SK-N-SH (cell line): ENCODE measurements at regions not wholly inside any gene's neighbourhood (a gene's known extent, or its start where the extent isn't known, plus 50 kb on each side); places are given as distances from the start of the nearest gene placed in this dataset.

Experiments used
- CTCF ChIA-PET: fragments of 300-600, 350-600 bp; formaldehyde crosslinking; extraction: SDS; loops from one replicate; lab custom pipeline; 2021; lab: Yijun Ruan, JAX
- POLR2A ChIA-PET: fragments of 350-600 bp; sonication (Branson Sonifier 250); formaldehyde crosslinking; extraction: SDS; loops from one replicate; lab custom pipeline; 2020; ENCODE audit warnings: antibody characterized with exemption, inconsistent platforms; lab: Yijun Ruan, JAX
- DNase-seq: peaks from one replicate; pipeline ENCODE4 v3.0.0; 2012
- H2AFZ ChIP-seq: fragments of 200-600 bp; sonication (generic); 2 replicates; pipeline ENCODE4 v1.8.1; 2016; ENCODE audit warnings: antibody characterized with exemption, mild to moderate bottlenecking, low read depth
- H3F3A ChIP-seq: fragments of 200-600 bp; sonication (generic); replicated peaks from 2 replicates; pipeline ENCODE3; 2016; ENCODE audit warnings: antibody characterized with exemption, mild to moderate bottlenecking; ENCODE audit not compliant: insufficient read depth
- H3K27ac ChIP-seq, 2 experiments: fragments of 200-500 bp in 1 of 2; fragments of 200-600 bp in 1 of 2; sonication (Bioruptor generic) in 1 of 2; sonication (generic), shearing (Covaris generic) in 1 of 2; 2 replicates each; pipeline versions ENCODE4 v1.5.1 to v1.6.1; 2014 to 2016; ENCODE audit warnings: low read depth in 2 of 2, inconsistent platforms in 1 of 2, low read length in 1 of 2, mild to moderate bottlenecking in 1 of 2, mixed read lengths in 1 of 2
- H3K27me3 ChIP-seq: fragments of 200-600 bp; sonication (generic), shearing (Covaris generic); 2 replicates; pipeline ENCODE4 v1.6.1; 2016; ENCODE audit warnings: mixed run types; ENCODE audit not compliant: insufficient read depth
- H3K36me3 ChIP-seq, 2 experiments: fragments of 200-500 bp in 1 of 2; fragments of 200-600 bp in 1 of 2; sonication (Bioruptor generic) in 1 of 2; sonication (generic) in 1 of 2; replicated peaks in 1 of 2; 2 replicates each; pipeline versions ENCODE3 to v1.5.1; 2014 to 2016; ENCODE audit warnings: low read length in 1 of 2, mild to moderate bottlenecking in 1 of 2; ENCODE audit not compliant: insufficient read depth in 2 of 2, control insufficient read depth in 1 of 2
- H3K4me1 ChIP-seq, 2 experiments: fragments of 200-500 bp in 1 of 2; fragments of 200-600 bp in 1 of 2; sonication (Bioruptor generic) in 1 of 2; sonication (generic), shearing (Covaris generic) in 1 of 2; 2 replicates each; pipeline versions ENCODE4 v1.5.1 to v1.6.1; 2014 to 2016; ENCODE audit warnings: low read depth in 1 of 2, low read length in 1 of 2, mixed run types in 1 of 2; ENCODE audit not compliant: insufficient read depth in 2 of 2, control insufficient read depth in 1 of 2
- H3K4me2 ChIP-seq: fragments of 200-600 bp; sonication (generic), shearing (Covaris generic); 2 replicates; pipeline ENCODE4 v1.6.1; 2017; ENCODE audit warnings: mixed run types
- H3K4me3 ChIP-seq, 2 experiments: fragments of 200-500 bp in 1 of 2; fragments of 200-600 bp in 1 of 2; sonication (Bioruptor generic) in 1 of 2; sonication (generic), shearing (Covaris generic) in 1 of 2; 2 replicates each; pipeline versions ENCODE4 v1.5.1 to v1.8.1; 2014 to 2016; ENCODE audit warnings: low read depth in 2 of 2, inconsistent platforms in 1 of 2, low read length in 1 of 2, mild to moderate bottlenecking in 1 of 2, mixed read lengths in 1 of 2, moderate library complexity in 1 of 2
- H3K79me2 ChIP-seq: fragments of 200-600 bp; sonication (generic); 2 replicates; pipeline ENCODE4 v1.8.1; 2017; ENCODE audit warnings: mild to moderate bottlenecking; ENCODE audit not compliant: insufficient read depth
- H3K9ac ChIP-seq: fragments of 200-600 bp; sonication (generic); 2 replicates; pipeline ENCODE4 v1.6.1; 2017; ENCODE audit warnings: mixed run types
- H3K9me2 ChIP-seq: fragments of 200-600 bp; sonication (generic); 2 replicates; pipeline ENCODE4 v1.6.1; 2017; ENCODE audit warnings: mixed run types
- H3K9me3 ChIP-seq: fragments of 200-600 bp; sonication (generic); 2 replicates; pipeline ENCODE4 v1.6.1; 2017; ENCODE audit warnings: mixed run types, mild to moderate bottlenecking, moderate library complexity
- H4K20me1 ChIP-seq: fragments of 200-600 bp; sonication (generic); 2 replicates; pipeline ENCODE4 v1.6.1; 2017; ENCODE audit warnings: mild to moderate bottlenecking, mixed run types; ENCODE audit not compliant: insufficient read depth
- CHD2 ChIP-seq: fragments of 150-350 bp; IDR thresholded peaks from 2 replicates; pipeline ENCODE4 v1.6.1; 2018; ENCODE audit warnings: low read length; ENCODE audit not compliant: partially characterized antibody
- CTCF ChIP-seq: fragments of 200-600 bp; sonication (generic); IDR thresholded peaks from 2 replicates; pipeline ENCODE4 v1.6.1; 2017; ENCODE audit warnings: antibody characterized with exemption, mild to moderate bottlenecking, moderate library complexity
- ELF1 ChIP-seq: IDR thresholded peaks from 2 replicates; pipeline ENCODE4 v1.4.0; 2012
- EP300 ChIP-seq, 2 experiments: IDR thresholded peaks; 2 replicates each; pipeline versions ENCODE4 v1.4.0 to v1.6.1; 2012; ENCODE audit warnings: borderline replicate concordance in 1 of 2, low read depth in 1 of 2, low read length in 1 of 2
- EZH2phosphoT487 ChIP-seq: fragments of 200-600 bp; sonication (generic); IDR thresholded peaks from 2 replicates; pipeline ENCODE4 v1.6.1; 2017; ENCODE audit warnings: low read depth, mixed run types, mild to moderate bottlenecking, antibody characterized with exemption, moderate library complexity, borderline replicate concordance
- FOSL2 ChIP-seq: IDR thresholded peaks from 2 replicates; pipeline ENCODE4 v1.4.0; 2012; ENCODE audit warnings: low read depth, mild to moderate bottlenecking, moderate library complexity, borderline replicate concordance
- FOXM1 ChIP-seq: IDR thresholded peaks from 2 replicates; pipeline ENCODE4 v1.4.0; 2012; ENCODE audit warnings: low read depth, mild to moderate bottlenecking
- GABPA ChIP-seq: IDR thresholded peaks from 2 replicates; pipeline ENCODE4 v1.4.0; 2012; ENCODE audit warnings: low read depth, mild to moderate bottlenecking
- JUND ChIP-seq: IDR thresholded peaks from 2 replicates; pipeline ENCODE4 v1.4.0; 2012
- MAX ChIP-seq: IDR thresholded peaks from 2 replicates; pipeline ENCODE4 v1.4.0; 2012; ENCODE audit warnings: low read depth
- NRF1 ChIP-seq: IDR thresholded peaks from 2 replicates; pipeline ENCODE4 v1.6.1; 2012; ENCODE audit warnings: low read depth, mild to moderate bottlenecking, low read length
- PBX3 ChIP-seq: IDR thresholded peaks from 2 replicates; pipeline ENCODE4; 2012
- POLR2AphosphoS5 ChIP-seq: IDR thresholded peaks from 2 replicates; pipeline ENCODE4 v1.6.1; 2012; ENCODE audit warnings: low read depth, low read length
- RCOR1 ChIP-seq: fragments of 150-350 bp; IDR thresholded peaks from 2 replicates; pipeline ENCODE4 v1.6.1; 2017; ENCODE audit warnings: antibody characterized with exemption, low read length
- REST ChIP-seq: IDR thresholded peaks from 2 replicates; pipeline ENCODE4 v1.6.1; 2012; ENCODE audit warnings: mild to moderate bottlenecking, low read depth, low read length, moderate library complexity
- RXRA ChIP-seq: IDR thresholded peaks from 2 replicates; pipeline ENCODE4 v1.4.0; 2012; ENCODE audit warnings: low read depth, mild to moderate bottlenecking, borderline replicate concordance
- SIN3A ChIP-seq: IDR thresholded peaks from 2 replicates; pipeline ENCODE4 v1.6.1; 2012; ENCODE audit warnings: low read depth, mild to moderate bottlenecking, low read length, moderate library complexity, borderline replicate concordance
- SMC3 ChIP-seq: IDR thresholded peaks from 2 replicates; pipeline ENCODE4 v1.6.1; 2012; ENCODE audit warnings: low read depth, low read length, improper control_type of control experiment
- USF1 ChIP-seq: IDR thresholded peaks from 2 replicates; pipeline ENCODE4 v1.4.0; 2012; ENCODE audit warnings: low read depth, borderline replicate concordance
- YY1 ChIP-seq: IDR thresholded peaks from 2 replicates; pipeline ENCODE4 v1.4.0; 2012; ENCODE audit warnings: low read depth, mild to moderate bottlenecking
- WGBS: methylation state at CpG from one replicate; pipeline ENCODE4 v1.1.6; 2017; ENCODE audit warnings: low lambda C conversion rate; 5-methylcytosine and 5-hydroxymethylcytosine counted together

- H3K4me3 ChIP-seq, result no peak overlapping the region
- no peak overlapping the region for H3K4me2 ChIP-seq
- WGBS, result 33% methylated on average over 3 of the region's 3 CpGs
- H3K79me2 ChIP-seq, result no peaks in the 10 kb centered on the region
- H4K20me1 ChIP-seq, result no peaks in the 10 kb centered on the region
- no peaks in the 10 kb centered on the region for H3F3A ChIP-seq
- no peak overlapping the region for H3K9ac ChIP-seq
- no peak overlapping the region for H3K27ac ChIP-seq
- CTCF ChIA-PET, result no interaction called here
- no peak for TF ChIP-seq EP300 (IDR thresholded peaks at IDR 0.05; ENCODE audit: borderline replicate concordance in 1 of 2, low read depth in 1 of 2, low read length in 1 of 2)
- TF ChIP-seq FOXM1, result no peak
- no peak for TF ChIP-seq SMC3
- no peak for TF ChIP-seq REST
- TF ChIP-seq NRF1, result no peak
- TF ChIP-seq USF1, result no peak
- TF ChIP-seq EZH2phosphoT487, result no peak
- no peak for TF ChIP-seq RXRA
- TF ChIP-seq JUND, result no peak
- TF ChIP-seq GABPA, result no peak
- no peak for TF ChIP-seq CHD2
- no peak for TF ChIP-seq FOSL2
- DNase-seq, result no peak
- no peak overlapping the region for H2AFZ ChIP-seq
- no peaks in the 10 kb centered on the region for H3K36me3 ChIP-seq
- H3K9me2 ChIP-seq, result no peaks in the 10 kb centered on the region
- POLR2A ChIA-PET, result no interaction called here
- H3K4me1 ChIP-seq, result no peaks in the 10 kb centered on the region; a peak in 1 of 4 replicates
- H3K27me3 ChIP-seq, result no peaks in the 10 kb centered on the region
- H3K9me3 ChIP-seq, result no peaks in the 10 kb centered on the region
Observed at GRCh38 chr13:82092312-82092711, 1751.4 kb upstream of the SPRY2 start.

GRCh38 chr13:82088781-82089180, 1747.9 kb upstream of the SPRY2 start:
- 9% methylated on average over 1 of the region's 1 CpG for WGBS
- Histone ChIP-seq H2AFZ (no peak overlapping the region), H3K9ac (no peak overlapping the region), H3F3A (no peaks in the 10 kb centered on the region), H4K20me1 (no peaks in the 10 kb centered on the region), H3K79me2 (no peaks in the 10 kb centered on the region), H3K4me1 (no peaks in the 10 kb centered on the region; a peak in 1 of 4 replicates), H3K27ac (no peak overlapping the region), H3K4me3 (no peak overlapping the region), H3K9me2 (no peaks in the 10 kb centered on the region), H3K9me3 (no peaks in the 10 kb centered on the region), H3K27me3 (no peaks in the 10 kb centered on the region), H3K4me2 (no peak overlapping the region), H3K36me3 (no peaks in the 10 kb centered on the region)
- ChIA-PET POLR2A (no interaction called here), CTCF (no interaction called here)
- DNase-seq, result no peak
- no peak for TF ChIP-seq FOXM1
- no peak for TF ChIP-seq RCOR1
- no peak for TF ChIP-seq NRF1
- TF ChIP-seq PBX3, result no peak
- no peak for TF ChIP-seq GABPA
- no peak for TF ChIP-seq YY1
- TF ChIP-seq JUND, result no peak
- no peak for TF ChIP-seq MAX
- no peak for TF ChIP-seq FOSL2
- no peak for TF ChIP-seq CTCF
- TF ChIP-seq ELF1, result no peak
- TF ChIP-seq SIN3A, result no peak
- no peak for TF ChIP-seq CHD2
- no peak for TF ChIP-seq POLR2AphosphoS5
